H1 (cell line): ENCODE measurements at regions not wholly inside any gene's neighbourhood (a gene's known extent, or its start where the extent isn't known, plus 50 kb on each side); places are given as distances from the start of the nearest gene placed in this dataset.

Experiments
- CBX5 ChIP-seq: fragments of 300-800, 300-1000 bp; sonication (generic); IDR thresholded peaks from 2 replicates; pipeline ENCODE4 v1.7.1; 2016; ENCODE audit warnings: antibody characterized with exemption, low read length, low read depth
- CTBP2 ChIP-seq: IDR thresholded peaks from 2 replicates; pipeline ENCODE4 v1.7.0; 2011; ENCODE audit warnings: borderline replicate concordance, mild to moderate bottlenecking, moderate library complexity, mixed read lengths, low read length; ENCODE audit not compliant: insufficient read depth, insufficient read length
- GTF2F1 ChIP-seq: IDR thresholded peaks from 2 replicates; pipeline ENCODE4 v1.6.1; 2012; ENCODE audit warnings: low read depth, low read length, improper control_type of control experiment, borderline replicate concordance
- JUN ChIP-seq: IDR thresholded peaks from 2 replicates; pipeline ENCODE4 v1.6.1; 2011; ENCODE audit warnings: low read depth, mild to moderate bottlenecking, improper control_type of control experiment, low read length
- KDM1A ChIP-seq: fragments of 200-600, 300-600 bp; sonication (generic); IDR thresholded peaks from 2 replicates; pipeline ENCODE4 v1.7.1; 2016; ENCODE audit warnings: mild to moderate bottlenecking, low read length, borderline replicate concordance
- RXRA ChIP-seq: IDR thresholded peaks from 2 replicates; pipeline ENCODE4 v1.6.1; 2011; ENCODE audit warnings: low read depth, mild to moderate bottlenecking, low read length, moderate library complexity; ENCODE audit not compliant: insufficient read depth
- SP2 ChIP-seq: IDR thresholded peaks from 2 replicates; pipeline ENCODE4 v1.6.1; 2012; ENCODE audit warnings: mild to moderate bottlenecking, low read length, inconsistent platforms
- TBP ChIP-seq: IDR thresholded peaks from 2 replicates; pipeline ENCODE4 v1.6.1; 2011; ENCODE audit warnings: low read depth, low read length, improper control_type of control experiment
- TF ChIP-seq, protein P1 (sequence below): fragments of 300-600 bp; sonication (generic); IDR thresholded peaks from 2 replicates; pipeline ENCODE4 v1.7.1; 2012; ENCODE audit warnings: low read length, moderate library complexity, mild to moderate bottlenecking, inconsistent platforms; ENCODE audit not compliant: insufficient replicate concordance
- TF ChIP-seq, protein P2 (sequence below): IDR thresholded peaks from 2 replicates; pipeline ENCODE4 v1.6.1; 2011; ENCODE audit warnings: low read depth, mild to moderate bottlenecking, low read length; ENCODE audit not compliant: insufficient read depth

- TF ChIP-seq, protein P1, sequence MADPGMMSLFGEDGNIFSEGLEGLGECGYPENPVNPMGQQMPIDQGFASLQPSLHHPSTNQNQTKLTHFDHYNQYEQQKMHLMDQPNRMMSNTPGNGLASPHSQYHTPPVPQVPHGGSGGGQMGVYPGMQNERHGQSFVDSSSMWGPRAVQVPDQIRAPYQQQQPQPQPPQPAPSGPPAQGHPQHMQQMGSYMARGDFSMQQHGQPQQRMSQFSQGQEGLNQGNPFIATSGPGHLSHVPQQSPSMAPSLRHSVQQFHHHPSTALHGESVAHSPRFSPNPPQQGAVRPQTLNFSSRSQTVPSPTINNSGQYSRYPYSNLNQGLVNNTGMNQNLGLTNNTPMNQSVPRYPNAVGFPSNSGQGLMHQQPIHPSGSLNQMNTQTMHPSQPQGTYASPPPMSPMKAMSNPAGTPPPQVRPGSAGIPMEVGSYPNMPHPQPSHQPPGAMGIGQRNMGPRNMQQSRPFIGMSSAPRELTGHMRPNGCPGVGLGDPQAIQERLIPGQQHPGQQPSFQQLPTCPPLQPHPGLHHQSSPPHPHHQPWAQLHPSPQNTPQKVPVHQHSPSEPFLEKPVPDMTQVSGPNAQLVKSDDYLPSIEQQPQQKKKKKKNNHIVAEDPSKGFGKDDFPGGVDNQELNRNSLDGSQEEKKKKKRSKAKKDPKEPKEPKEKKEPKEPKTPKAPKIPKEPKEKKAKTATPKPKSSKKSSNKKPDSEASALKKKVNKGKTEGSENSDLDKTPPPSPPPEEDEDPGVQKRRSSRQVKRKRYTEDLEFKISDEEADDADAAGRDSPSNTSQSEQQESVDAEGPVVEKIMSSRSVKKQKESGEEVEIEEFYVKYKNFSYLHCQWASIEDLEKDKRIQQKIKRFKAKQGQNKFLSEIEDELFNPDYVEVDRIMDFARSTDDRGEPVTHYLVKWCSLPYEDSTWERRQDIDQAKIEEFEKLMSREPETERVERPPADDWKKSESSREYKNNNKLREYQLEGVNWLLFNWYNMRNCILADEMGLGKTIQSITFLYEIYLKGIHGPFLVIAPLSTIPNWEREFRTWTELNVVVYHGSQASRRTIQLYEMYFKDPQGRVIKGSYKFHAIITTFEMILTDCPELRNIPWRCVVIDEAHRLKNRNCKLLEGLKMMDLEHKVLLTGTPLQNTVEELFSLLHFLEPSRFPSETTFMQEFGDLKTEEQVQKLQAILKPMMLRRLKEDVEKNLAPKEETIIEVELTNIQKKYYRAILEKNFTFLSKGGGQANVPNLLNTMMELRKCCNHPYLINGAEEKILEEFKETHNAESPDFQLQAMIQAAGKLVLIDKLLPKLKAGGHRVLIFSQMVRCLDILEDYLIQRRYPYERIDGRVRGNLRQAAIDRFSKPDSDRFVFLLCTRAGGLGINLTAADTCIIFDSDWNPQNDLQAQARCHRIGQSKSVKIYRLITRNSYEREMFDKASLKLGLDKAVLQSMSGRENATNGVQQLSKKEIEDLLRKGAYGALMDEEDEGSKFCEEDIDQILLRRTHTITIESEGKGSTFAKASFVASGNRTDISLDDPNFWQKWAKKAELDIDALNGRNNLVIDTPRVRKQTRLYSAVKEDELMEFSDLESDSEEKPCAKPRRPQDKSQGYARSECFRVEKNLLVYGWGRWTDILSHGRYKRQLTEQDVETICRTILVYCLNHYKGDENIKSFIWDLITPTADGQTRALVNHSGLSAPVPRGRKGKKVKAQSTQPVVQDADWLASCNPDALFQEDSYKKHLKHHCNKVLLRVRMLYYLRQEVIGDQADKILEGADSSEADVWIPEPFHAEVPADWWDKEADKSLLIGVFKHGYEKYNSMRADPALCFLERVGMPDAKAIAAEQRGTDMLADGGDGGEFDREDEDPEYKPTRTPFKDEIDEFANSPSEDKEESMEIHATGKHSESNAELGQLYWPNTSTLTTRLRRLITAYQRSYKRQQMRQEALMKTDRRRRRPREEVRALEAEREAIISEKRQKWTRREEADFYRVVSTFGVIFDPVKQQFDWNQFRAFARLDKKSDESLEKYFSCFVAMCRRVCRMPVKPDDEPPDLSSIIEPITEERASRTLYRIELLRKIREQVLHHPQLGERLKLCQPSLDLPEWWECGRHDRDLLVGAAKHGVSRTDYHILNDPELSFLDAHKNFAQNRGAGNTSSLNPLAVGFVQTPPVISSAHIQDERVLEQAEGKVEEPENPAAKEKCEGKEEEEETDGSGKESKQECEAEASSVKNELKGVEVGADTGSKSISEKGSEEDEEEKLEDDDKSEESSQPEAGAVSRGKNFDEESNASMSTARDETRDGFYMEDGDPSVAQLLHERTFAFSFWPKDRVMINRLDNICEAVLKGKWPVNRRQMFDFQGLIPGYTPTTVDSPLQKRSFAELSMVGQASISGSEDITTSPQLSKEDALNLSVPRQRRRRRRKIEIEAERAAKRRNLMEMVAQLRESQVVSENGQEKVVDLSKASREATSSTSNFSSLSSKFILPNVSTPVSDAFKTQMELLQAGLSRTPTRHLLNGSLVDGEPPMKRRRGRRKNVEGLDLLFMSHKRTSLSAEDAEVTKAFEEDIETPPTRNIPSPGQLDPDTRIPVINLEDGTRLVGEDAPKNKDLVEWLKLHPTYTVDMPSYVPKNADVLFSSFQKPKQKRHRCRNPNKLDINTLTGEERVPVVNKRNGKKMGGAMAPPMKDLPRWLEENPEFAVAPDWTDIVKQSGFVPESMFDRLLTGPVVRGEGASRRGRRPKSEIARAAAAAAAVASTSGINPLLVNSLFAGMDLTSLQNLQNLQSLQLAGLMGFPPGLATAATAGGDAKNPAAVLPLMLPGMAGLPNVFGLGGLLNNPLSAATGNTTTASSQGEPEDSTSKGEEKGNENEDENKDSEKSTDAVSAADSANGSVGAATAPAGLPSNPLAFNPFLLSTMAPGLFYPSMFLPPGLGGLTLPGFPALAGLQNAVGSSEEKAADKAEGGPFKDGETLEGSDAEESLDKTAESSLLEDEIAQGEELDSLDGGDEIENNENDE, result no peak
- TF ChIP-seq SP2 (no peak), JUN (no peak), TBP (no peak), CBX5 (no peak), KDM1A (no peak), RXRA (no peak), GTF2F1 (no peak), CTBP2 (no peak)
- TF ChIP-seq, protein P2, sequence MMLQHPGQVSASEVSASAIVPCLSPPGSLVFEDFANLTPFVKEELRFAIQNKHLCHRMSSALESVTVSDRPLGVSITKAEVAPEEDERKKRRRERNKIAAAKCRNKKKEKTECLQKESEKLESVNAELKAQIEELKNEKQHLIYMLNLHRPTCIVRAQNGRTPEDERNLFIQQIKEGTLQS, result no peak
These were observed 145.6 kb downstream of the LRRC3B start (continued) for GRCh38 chr3:26768068-26768651.
